Neuron (in vitro differentiated cells): ENCODE measurements at regions not wholly inside any gene's neighbourhood (a gene's known extent, or its start where the extent isn't known, plus 50 kb on each side); places are given as distances from the start of the nearest gene placed in this dataset.

Source experiments
- H2AFZ ChIP-seq: one replicate; pipeline ENCODE4 v1.6.1; 2013; ENCODE audit warnings: low read depth, mild to moderate bottlenecking, inconsistent platforms, low read length, moderate library complexity
- H3K27me3 ChIP-seq: one replicate; pipeline ENCODE4 v1.6.1; 2013; ENCODE audit warnings: low read length; ENCODE audit not compliant: insufficient read depth
- H3K36me3 ChIP-seq: one replicate; pipeline ENCODE4 v1.6.1; 2013; ENCODE audit warnings: low read length; ENCODE audit not compliant: insufficient read depth
- H3K4me1 ChIP-seq: one replicate; pipeline ENCODE4 v1.6.1; 2013; ENCODE audit warnings: low read length; ENCODE audit not compliant: insufficient read depth
- H3K4me3 ChIP-seq: 2 replicates; pipeline ENCODE4 v1.5.1; 2013; ENCODE audit warnings: mild to moderate bottlenecking, low read length, moderate library complexity
- H3K9me3 ChIP-seq: one replicate; pipeline ENCODE4 v1.6.1; 2013; ENCODE audit warnings: low read length

DNA sequence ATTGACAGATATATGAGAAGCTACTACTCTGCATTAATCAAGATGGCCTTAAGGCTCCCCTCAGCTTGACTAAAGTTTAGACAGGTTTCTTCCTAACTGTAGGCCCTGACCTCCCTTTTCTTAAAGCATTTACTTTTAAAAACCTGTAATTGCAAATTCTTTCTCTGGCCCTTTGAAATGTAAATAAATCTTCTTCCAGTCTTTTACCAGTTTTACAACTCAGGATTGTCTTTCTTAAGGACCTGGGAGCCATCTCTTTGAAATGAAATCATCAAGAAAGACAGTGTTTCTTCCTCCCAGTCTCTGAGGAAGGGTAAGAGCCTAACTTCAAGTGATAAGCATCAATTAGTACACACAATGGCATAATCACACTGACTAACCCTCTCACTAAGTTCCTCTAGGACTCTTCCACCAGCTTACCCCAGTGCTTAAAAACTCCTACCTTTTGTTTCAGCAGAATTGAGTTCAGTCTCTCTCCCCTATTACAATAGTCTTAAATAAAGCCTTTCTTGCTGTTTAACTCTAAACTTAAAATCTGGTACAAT lies 58.7 kb upstream of the CDH20 start:
- Histone ChIP-seq H3K27me3 (no peaks in the 10 kb centered on the region), H3K4me3 (no peak overlapping the region), H3K9me3 (no peaks in the 10 kb centered on the region), H2AFZ (no peak overlapping the region), H3K4me1 (no peaks in the 10 kb centered on the region), H3K36me3 (no peaks in the 10 kb centered on the region)

DNA sequence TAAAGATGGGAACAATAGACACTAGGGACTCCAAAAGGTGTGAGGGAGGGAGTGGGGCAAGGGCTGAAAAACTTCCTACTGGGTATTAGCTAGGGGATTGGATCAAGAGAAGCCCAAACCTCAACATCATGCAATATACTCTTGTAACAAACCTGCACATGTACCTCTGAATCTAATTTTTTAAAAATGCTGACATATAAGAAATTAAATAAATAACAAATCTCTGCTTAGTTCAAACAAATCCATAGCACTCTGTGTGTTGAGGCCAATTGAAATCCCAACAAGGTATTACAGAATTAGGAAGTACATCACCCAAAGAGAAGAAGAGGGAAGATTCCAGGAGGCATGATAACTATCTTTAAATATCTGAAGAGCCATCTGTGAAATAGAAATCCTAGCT lies 55.4 kb upstream of the CDH20 start:
- Histone ChIP-seq H3K4me3 (no peak overlapping the region), H3K27me3 (no peaks in the 10 kb centered on the region), H3K9me3 (no peaks in the 10 kb centered on the region), H3K4me1 (no peaks in the 10 kb centered on the region), H3K36me3 (no peaks in the 10 kb centered on the region), H2AFZ (no peak overlapping the region)

DNA sequence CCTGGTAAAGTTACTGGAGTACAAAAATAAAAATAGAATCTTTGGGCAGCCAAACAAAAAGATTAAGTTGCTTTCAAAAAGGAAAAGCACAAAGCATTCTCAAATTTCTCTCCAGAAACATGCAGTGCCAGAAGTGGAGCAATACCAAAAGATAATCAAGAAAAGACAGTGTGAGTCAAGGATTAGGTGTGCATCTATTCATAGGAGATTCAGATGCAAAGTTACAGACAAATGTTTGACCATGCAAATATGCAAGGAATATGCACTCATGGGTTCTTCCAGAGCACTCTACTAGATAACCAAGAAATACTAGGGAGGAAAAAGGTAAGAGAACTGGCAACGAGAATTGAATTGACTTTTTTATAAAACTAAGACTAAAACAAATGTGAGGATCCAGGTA lies 51.8 kb upstream of the CDH20 start:
- H3K27me3 ChIP-seq: no peaks in the 10 kb centered on the region

DNA sequence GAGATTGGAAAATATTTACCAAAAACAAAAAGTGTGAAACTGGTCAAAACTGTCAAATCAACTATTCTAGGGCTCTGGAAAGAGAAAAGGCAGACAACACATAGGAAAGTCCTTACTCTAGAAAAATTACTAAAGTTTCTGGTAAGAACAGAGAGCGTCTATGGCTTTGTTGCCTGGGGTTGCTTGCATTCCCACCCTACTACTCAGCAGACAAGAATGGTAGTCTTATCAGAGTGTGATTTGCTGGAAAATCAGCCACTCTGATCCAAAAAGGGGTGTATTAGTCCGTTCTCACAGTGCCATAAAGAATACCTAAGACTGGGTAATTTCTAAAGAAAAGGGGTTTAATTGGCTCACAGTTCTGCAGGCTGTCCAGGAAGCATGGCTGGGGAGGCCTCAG lies 50.3 kb upstream of the CDH20 start:
- no peak overlapping the region for H2AFZ ChIP-seq
- no peaks in the 10 kb centered on the region for H3K9me3 ChIP-seq
- no peaks in the 10 kb centered on the region for H3K27me3 ChIP-seq
- no peaks in the 10 kb centered on the region for H3K36me3 ChIP-seq
- H3K4me1 ChIP-seq: no peaks in the 10 kb centered on the region
- no peak overlapping the region for H3K4me3 ChIP-seq

More for the DNA sequence above, 51.8 kb upstream of the CDH20 start:
- Histone ChIP-seq H2AFZ (no peak overlapping the region), H3K4me1 (no peaks in the 10 kb centered on the region), H3K36me3 (no peaks in the 10 kb centered on the region), H3K9me3 (no peaks in the 10 kb centered on the region), H3K4me3 (no peak overlapping the region)
